Prostate gland (tissue), 2 donors: ENCODE measurements at regions not wholly inside any gene's neighbourhood (a gene's known extent, or its start where the extent isn't known, plus 50 kb on each side); places are given as distances from the start of the nearest gene placed in this dataset.

Experiments
- POLR2A ChIP-seq: fragments of 450-650 bp; IDR thresholded peaks from one replicate; pipeline ENCODE4 v1.6.1; 2016; ENCODE audit warnings: antibody characterized with exemption, mild to moderate bottlenecking
- POLR2AphosphoS5 ChIP-seq: sonication (generic); formaldehyde crosslinking; IDR thresholded peaks from one replicate; pipeline ENCODE4 v1.6.1; 2017; ENCODE audit warnings: antibody characterized with exemption
- TF ChIP-seq, protein P1 (sequence below), 4 experiments: fragments of 200-600 bp in 2 of 4; fragments of 450-650 bp in 2 of 4; sonication (generic) in 2 of 4; IDR thresholded peaks; 1 replicate in 3 of 4; 2 replicates in 1 of 4; pipeline ENCODE4 v1.5.1; 2016 to 2019; ENCODE audit warnings: antibody characterized with exemption in 4 of 4, mild to moderate bottlenecking in 2 of 4, moderate library complexity in 2 of 4

DNA sequence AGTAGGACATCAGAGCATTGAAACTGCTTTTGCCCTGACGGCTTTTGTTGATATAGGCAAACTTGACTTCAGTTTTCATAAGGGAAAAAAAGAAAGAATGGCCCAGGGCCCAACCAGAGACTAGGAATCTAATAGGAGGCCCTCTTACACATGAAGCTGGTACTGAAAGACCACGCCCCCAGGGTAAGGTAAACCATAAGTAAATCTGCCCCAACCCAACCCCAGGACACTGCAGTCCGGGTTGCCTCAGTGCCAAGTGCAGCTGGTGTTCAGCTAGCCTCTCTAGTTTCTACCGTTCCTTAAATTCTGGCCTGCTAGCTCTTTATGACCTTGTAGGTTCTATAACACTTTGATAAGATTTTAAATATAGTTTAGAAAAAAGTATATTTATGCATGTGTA lies 136.7 kb downstream of the AQP9 start:
- TF ChIP-seq, protein P1, sequence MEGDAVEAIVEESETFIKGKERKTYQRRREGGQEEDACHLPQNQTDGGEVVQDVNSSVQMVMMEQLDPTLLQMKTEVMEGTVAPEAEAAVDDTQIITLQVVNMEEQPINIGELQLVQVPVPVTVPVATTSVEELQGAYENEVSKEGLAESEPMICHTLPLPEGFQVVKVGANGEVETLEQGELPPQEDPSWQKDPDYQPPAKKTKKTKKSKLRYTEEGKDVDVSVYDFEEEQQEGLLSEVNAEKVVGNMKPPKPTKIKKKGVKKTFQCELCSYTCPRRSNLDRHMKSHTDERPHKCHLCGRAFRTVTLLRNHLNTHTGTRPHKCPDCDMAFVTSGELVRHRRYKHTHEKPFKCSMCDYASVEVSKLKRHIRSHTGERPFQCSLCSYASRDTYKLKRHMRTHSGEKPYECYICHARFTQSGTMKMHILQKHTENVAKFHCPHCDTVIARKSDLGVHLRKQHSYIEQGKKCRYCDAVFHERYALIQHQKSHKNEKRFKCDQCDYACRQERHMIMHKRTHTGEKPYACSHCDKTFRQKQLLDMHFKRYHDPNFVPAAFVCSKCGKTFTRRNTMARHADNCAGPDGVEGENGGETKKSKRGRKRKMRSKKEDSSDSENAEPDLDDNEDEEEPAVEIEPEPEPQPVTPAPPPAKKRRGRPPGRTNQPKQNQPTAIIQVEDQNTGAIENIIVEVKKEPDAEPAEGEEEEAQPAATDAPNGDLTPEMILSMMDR (IDR thresholded peaks at IDR 0.05) = no peak
- TF ChIP-seq POLR2A (no peak), POLR2AphosphoS5 (peak; percentile 42)
